Epithelial cell of esophagus (primary cell): ENCODE measurements at regions not wholly inside any gene's neighbourhood (a gene's known extent, or its start where the extent isn't known, plus 50 kb on each side); places are given as distances from the start of the nearest gene placed in this dataset.

Source experiments
- DNase-seq: peaks from one replicate; pipeline ENCODE4 v3.0.0; 2010; ENCODE audit warnings: low read depth
- H3K4me3 ChIP-seq: 2 replicates; pipeline ENCODE4 v1.5.1; 2011; ENCODE audit warnings: mild to moderate bottlenecking, low read length, control low read depth
- TF ChIP-seq, protein P1 (sequence below): IDR thresholded peaks from 2 replicates; pipeline ENCODE4 v1.5.1; 2011; ENCODE audit warnings: low read depth, mild to moderate bottlenecking, low read length, control low read depth, inconsistent platforms; ENCODE audit not compliant: insufficient read depth; ENCODE audit errors: missing control alignments

DNA sequence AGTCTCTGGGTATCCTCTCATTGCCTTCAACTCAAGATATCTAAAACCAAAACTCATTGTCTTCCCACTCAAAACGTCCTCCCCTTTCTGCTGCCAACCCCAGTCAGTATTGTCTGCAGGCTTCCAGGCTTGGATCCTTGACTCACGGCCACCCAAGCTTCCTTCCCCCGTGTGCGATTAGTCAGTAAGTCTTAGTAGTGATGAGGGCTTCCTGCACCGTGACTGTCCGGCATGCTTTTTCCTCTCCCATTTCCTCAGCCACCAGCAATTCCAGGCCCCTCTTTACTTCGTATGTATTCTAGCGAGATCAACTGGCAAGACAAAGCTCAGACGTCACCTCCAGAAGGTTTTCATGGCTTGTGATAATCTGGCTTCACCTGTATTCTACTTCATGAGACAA is 88.6 kb upstream of the DUSP22 start:
- TF ChIP-seq, protein P1, sequence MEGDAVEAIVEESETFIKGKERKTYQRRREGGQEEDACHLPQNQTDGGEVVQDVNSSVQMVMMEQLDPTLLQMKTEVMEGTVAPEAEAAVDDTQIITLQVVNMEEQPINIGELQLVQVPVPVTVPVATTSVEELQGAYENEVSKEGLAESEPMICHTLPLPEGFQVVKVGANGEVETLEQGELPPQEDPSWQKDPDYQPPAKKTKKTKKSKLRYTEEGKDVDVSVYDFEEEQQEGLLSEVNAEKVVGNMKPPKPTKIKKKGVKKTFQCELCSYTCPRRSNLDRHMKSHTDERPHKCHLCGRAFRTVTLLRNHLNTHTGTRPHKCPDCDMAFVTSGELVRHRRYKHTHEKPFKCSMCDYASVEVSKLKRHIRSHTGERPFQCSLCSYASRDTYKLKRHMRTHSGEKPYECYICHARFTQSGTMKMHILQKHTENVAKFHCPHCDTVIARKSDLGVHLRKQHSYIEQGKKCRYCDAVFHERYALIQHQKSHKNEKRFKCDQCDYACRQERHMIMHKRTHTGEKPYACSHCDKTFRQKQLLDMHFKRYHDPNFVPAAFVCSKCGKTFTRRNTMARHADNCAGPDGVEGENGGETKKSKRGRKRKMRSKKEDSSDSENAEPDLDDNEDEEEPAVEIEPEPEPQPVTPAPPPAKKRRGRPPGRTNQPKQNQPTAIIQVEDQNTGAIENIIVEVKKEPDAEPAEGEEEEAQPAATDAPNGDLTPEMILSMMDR, result no peak
- no peak for DNase-seq
- H3K4me3 ChIP-seq, result no peak overlapping the region

DNA sequence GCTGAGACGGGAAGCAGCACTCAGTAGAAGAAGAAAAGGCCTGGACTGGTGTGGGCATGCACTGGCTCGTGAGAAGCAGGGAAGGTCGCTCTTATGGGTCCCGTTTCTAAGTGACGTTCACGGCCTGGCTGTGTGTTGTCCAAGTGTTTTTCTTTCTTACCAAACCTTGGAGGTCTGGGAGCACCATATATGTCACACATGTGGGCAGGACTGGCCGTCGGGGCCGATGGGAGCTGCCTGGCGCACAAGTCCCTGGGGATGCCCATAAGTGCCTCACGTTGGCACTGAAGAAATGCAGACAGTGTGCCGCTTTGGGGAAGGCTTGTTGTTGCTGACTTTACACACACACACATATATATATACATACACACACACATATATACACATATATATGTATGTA is 86.0 kb upstream of the DUSP22 start:
- H3K4me3 ChIP-seq, result no peak overlapping the region
- TF ChIP-seq, protein P1, result no peak
- DNase-seq, result no peak

DNA sequence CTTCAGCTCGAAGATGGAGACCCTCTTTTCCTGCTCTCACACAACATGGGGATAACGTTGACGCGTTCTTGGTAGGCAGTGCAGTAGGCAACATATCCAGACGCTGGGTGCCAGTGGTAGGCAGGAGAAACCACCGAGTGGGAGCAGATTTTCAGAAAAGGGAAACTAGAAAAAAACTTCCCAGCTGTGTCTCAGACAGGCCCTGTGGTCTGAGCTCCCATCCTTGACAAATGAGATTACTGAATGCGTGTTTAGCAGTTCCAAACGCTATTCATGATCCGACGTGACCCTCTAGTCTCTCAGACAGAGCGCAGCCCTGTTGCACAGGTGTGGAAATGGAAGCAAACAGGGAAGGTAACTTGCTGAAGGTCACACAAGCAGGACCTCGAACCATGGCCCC is 83.9 kb upstream of the DUSP22 start:
- no peak for DNase-seq
- no peak overlapping the region for H3K4me3 ChIP-seq
- TF ChIP-seq, protein P1, result no peak

- TF ChIP-seq, protein P1, result no peak
- DNase-seq, result no peak
- H3K4me3 ChIP-seq, result no peak overlapping the region
These were observed 83.3 kb upstream of the DUSP22 start for GRCh38 chr6:208938-209337.

DNA sequence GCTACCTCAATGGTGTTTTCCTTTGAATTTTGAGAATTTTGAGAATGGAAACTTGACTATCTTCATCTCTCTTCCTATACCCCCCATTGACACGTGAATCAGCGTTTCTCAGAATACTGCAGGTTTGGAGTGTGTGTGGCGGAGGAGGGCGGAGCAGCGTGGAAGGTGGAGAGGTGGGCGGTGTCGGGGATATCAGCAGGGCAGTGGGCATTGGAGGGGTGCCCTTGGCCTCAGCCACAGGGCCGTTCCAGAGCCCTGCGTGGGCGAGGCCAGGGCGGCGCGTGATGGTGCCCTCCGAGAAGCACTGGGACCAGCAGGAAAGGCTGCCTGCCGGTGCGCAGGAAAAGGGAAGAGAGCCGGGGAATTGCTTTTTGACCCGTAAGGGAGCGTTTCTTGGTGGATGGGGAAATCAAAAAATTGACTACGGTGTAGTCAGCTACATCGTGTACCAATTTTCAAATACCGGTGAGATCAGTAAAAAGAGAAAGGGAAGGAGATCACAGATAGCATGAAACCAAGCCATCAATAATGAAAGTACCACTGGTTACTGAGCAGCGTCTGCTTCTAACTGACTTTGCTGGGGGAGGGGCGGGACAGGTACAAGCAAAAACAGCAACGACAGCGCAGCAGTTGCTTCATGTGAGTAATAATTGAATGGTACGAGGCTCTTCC is 82.7 kb upstream of the DUSP22 start:
- no peak for DNase-seq
- no peak overlapping the region for H3K4me3 ChIP-seq
- TF ChIP-seq, protein P1, result no peak

- no peak overlapping the region for H3K4me3 ChIP-seq
- DNase-seq, result no peak
- TF ChIP-seq, protein P1, result no peak
These were observed 82.2 kb upstream of the DUSP22 start for GRCh38 chr6:210104-210456.

- TF ChIP-seq, protein P1, result no peak
- no peak for DNase-seq
- H3K4me3 ChIP-seq, result no peak overlapping the region
These were observed 81.4 kb upstream of the DUSP22 start for GRCh38 chr6:210778-211374.
